HEK293T (cell line): ENCODE measurements at regions not wholly inside any gene's neighbourhood (a gene's known extent, or its start where the extent isn't known, plus 50 kb on each side); places are given as distances from the start of the nearest gene placed in this dataset.
A peak's percentile ranks its signal among the peaks of the same experiment; 100 is the strongest.

Experiments
- CTCF ChIA-PET: fragments of 350-600 bp; formaldehyde crosslinking; extraction: SDS; loops from one replicate; lab custom pipeline; 2021; ENCODE audit warnings: antibody characterized with exemption, inconsistent platforms; lab: Yijun Ruan, JAX
- POLR2A ChIA-PET: fragments of 350-600 bp; formaldehyde crosslinking; extraction: SDS; loops from one replicate; lab custom pipeline; 2020; ENCODE audit warnings: antibody characterized with exemption, inconsistent platforms; lab: Yijun Ruan, JAX
- DNase-seq: peaks from one replicate; pipeline ENCODE4 v3.0.0; 2012; ENCODE audit warnings: mixed read lengths; ENCODE audit errors: extremely low spot score
- ARNT ChIP-seq: fragments of 450-650 bp; IDR thresholded peaks from 2 replicates; pipeline ENCODE4 v1.6.1; 2017; ENCODE audit warnings: mild to moderate bottlenecking
- BHLHE40 ChIP-seq: fragments of 450-650 bp; IDR thresholded peaks from 2 replicates; pipeline ENCODE4 v1.6.1; 2016; ENCODE audit warnings: mild to moderate bottlenecking, moderate library complexity, borderline replicate concordance
- CTBP1 ChIP-seq: fragments of 450-650 bp; IDR thresholded peaks from 2 replicates; pipeline ENCODE4 v1.6.1; 2016; ENCODE audit warnings: borderline replicate concordance
- ELF4 ChIP-seq: fragments of 450-650 bp; IDR thresholded peaks from 2 replicates; pipeline ENCODE4 v1.6.1; 2017; ENCODE audit warnings: antibody characterized with exemption
- FOXA1 ChIP-seq: fragments of 450-650 bp; IDR thresholded peaks from 2 replicates; pipeline ENCODE4 v1.6.1; 2016; ENCODE audit warnings: mild to moderate bottlenecking
- FOXK2 ChIP-seq: fragments of 450-650 bp; IDR thresholded peaks from 2 replicates; pipeline ENCODE4 v1.6.1; 2016; ENCODE audit warnings: mild to moderate bottlenecking
- FOXM1 ChIP-seq: fragments of 450-650 bp; IDR thresholded peaks from 2 replicates; pipeline ENCODE4 v1.6.1; 2017; ENCODE audit warnings: mild to moderate bottlenecking, borderline replicate concordance
- HDGF ChIP-seq: fragments of 450-650 bp; IDR thresholded peaks from 2 replicates; pipeline ENCODE4 v1.6.1; 2017; ENCODE audit warnings: antibody characterized with exemption, borderline replicate concordance
- L3MBTL2 ChIP-seq: fragments of 450-650 bp; conservative IDR thresholded peaks from 2 replicates; pipeline ENCODE4 v1.6.1; 2016; ENCODE audit warnings: mild to moderate bottlenecking
- LEF1 ChIP-seq: fragments of 450-650 bp; IDR thresholded peaks from 2 replicates; pipeline ENCODE4 v1.6.1; 2017; ENCODE audit warnings: mild to moderate bottlenecking, borderline replicate concordance
- NFRKB ChIP-seq: fragments of 450-650 bp; IDR thresholded peaks from 2 replicates; pipeline ENCODE4 v1.6.1; 2016; ENCODE audit warnings: mild to moderate bottlenecking, moderate library complexity
- SP1 ChIP-seq: fragments of 450-650 bp; IDR thresholded peaks from 2 replicates; pipeline ENCODE4 v1.6.1; 2017
- SUZ12 ChIP-seq: fragments of 450-650 bp; IDR thresholded peaks from 2 replicates; pipeline ENCODE4 v1.6.1; 2016; ENCODE audit warnings: mild to moderate bottlenecking
- TARDBP ChIP-seq: fragments of 450-650 bp; IDR thresholded peaks from 2 replicates; pipeline ENCODE4 v1.6.1; 2016
- ZNF384 ChIP-seq: fragments of 450-650 bp; IDR thresholded peaks from 2 replicates; pipeline ENCODE4 v1.6.1; 2016
- TF ChIP-seq, protein P1 (sequence below): fragments of 450-650 bp; IDR thresholded peaks from 2 replicates; pipeline ENCODE4 v1.6.1; 2016

DNA sequence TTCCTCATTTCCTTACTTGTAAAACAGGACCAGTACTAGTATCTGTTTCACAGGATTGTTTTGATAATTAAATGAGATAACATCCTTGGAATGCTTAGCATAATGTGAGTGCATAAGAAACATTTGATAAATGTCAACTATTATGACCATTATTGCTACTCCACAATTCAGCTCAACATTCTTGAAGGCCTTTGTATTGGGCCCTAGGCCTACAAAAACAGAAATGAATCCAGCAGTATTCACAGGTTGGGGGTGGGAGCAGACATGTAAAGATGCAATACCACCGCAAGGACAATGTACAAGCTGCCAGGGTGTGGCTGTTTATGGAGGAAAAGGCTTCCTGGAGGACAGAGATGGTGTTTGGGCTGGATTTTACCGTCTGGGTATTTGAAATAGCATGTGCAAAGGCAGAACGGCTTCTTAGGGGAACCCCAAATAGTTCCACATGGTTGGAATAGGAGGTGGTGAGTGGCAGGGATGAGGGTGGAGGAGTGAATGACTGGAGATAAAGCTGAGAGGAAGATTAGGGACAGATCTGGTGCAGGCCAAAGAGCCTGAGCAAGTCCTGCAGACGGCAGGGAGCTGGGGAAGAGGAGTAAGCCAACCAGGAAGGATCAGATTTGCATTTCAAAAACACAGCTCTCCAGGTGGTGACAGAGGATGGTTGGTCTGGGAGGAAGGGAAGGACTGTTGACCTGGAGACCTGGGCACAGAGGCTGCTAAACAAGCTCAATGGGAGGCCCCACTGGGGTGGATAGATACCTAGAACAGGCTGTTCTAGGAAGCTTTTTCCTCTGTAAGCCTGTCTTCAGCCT lies 57.0 kb upstream of the EPB41L1 start:
- no peak for TF ChIP-seq L3MBTL2
- no peak for TF ChIP-seq ARNT
- no peak for TF ChIP-seq FOXM1
- TF ChIP-seq ZNF384 = no peak
- TF ChIP-seq TARDBP = no peak
- CTCF ChIA-PET = interaction anchor here (0.9 kb wide), 1 partner anchor 17 kb away, joined by 3 read pairs; no protein-coding TSS in a partner anchor
- DNase-seq = no peak
- POLR2A ChIA-PET = interaction anchor here (1.0 to 1.1 kb wide), 2 partner anchors 12 to 142 kb away, joined by 3 read pairs; no protein-coding TSS in a partner anchor

DNA sequence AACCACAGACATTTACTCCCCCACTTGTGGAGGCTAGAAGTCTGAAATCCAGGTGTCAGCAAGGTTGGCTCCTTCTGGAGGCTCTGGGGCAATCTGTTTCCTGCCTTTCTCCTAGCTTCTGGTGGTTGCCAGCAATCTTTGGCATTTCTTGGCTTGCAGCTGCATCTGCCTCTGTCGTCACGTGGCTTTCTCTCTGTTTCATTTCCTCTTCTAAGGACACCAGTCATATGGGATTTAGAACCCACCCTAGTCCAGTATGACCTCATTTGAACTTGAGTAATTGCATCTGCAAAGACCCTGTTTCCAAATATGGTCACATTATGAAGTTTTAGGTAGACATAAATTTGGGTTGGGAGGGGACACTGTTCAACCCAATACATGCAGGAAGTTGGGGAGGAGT lies 56.2 kb upstream of the EPB41L1 start:
- TF ChIP-seq HDGF = no peak
- no peak for TF ChIP-seq L3MBTL2
- TF ChIP-seq ARNT = no peak
- TF ChIP-seq SUZ12 = no peak
- no peak for TF ChIP-seq TARDBP
- no peak for TF ChIP-seq CTBP1
- no peak for TF ChIP-seq ZNF384
- no peak for TF ChIP-seq LEF1
- TF ChIP-seq FOXK2 = no peak
- no peak for TF ChIP-seq SP1
- TF ChIP-seq FOXM1 = no peak
- no peak for TF ChIP-seq BHLHE40
- TF ChIP-seq FOXA1 = no peak
- TF ChIP-seq NFRKB = no peak
- no peak for DNase-seq
- POLR2A ChIA-PET = interaction anchor here (1.0 to 1.1 kb wide), 2 partner anchors 11 to 143 kb away, joined by 3 read pairs; no protein-coding TSS in a partner anchor
- CTCF ChIA-PET = no interaction called here

DNA sequence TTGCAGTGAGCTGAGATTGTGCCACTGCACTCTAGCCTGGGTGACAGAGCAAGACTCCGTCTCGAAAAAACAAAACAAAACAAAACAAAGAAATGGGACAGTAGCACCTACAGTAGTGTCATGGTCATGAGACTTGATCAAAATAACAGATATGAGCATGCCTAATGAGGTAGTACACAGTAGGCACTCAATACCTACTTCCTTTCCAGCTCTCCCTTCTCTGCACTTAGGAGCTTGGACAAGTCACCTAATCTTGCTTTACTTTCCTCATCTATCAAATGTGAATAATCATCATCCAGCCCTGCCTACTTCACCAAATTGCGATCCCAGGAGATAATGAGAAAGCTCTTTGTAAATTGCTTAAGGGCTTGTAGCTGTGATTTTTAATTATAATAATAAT lies 55.4 kb upstream of the EPB41L1 start:
- CTCF ChIA-PET = no interaction called here
- no peak for DNase-seq
- no peak for TF ChIP-seq SP1
- TF ChIP-seq ARNT = no peak
- TF ChIP-seq FOXA1 = no peak
- TF ChIP-seq BHLHE40 = no peak
- no peak for TF ChIP-seq HDGF
- TF ChIP-seq L3MBTL2 = no peak
- no peak for TF ChIP-seq LEF1
- no peak for TF ChIP-seq ZNF384
- TF ChIP-seq NFRKB = no peak
- TF ChIP-seq TARDBP = no peak
- POLR2A ChIA-PET = no interaction called here

- no peak for DNase-seq
- TF ChIP-seq ELF4 = no peak
- TF ChIP-seq FOXM1 = no peak
- TF ChIP-seq, protein P1, sequence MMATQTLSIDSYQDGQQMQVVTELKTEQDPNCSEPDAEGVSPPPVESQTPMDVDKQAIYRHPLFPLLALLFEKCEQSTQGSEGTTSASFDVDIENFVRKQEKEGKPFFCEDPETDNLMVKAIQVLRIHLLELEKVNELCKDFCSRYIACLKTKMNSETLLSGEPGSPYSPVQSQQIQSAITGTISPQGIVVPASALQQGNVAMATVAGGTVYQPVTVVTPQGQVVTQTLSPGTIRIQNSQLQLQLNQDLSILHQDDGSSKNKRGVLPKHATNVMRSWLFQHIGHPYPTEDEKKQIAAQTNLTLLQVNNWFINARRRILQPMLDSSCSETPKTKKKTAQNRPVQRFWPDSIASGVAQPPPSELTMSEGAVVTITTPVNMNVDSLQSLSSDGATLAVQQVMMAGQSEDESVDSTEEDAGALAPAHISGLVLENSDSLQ = peak; percentile 17; the same call in 1 of the 2 replicates
- no peak for TF ChIP-seq L3MBTL2
- ChIA-PET CTCF (no interaction called here), POLR2A (no interaction called here)
These were observed 53.3 kb upstream of the EPB41L1 start for GRCh38 chr20:36101192-36101591.

GRCh38 chr20:36102306-36102705 lies 52.2 kb upstream of the EPB41L1 start:
- ChIA-PET CTCF (no interaction called here), POLR2A (no interaction called here)
- no peak for DNase-seq
- TF ChIP-seq ARNT (no peak), TARDBP (no peak), SUZ12 (no peak), LEF1 (no peak), ZNF384 (no peak), HDGF (no peak), FOXK2 (no peak), FOXM1 (no peak), NFRKB (no peak), BHLHE40 (no peak), ELF4 (no peak), SP1 (no peak), L3MBTL2 (no peak), FOXA1 (no peak), CTBP1 (no peak)
- TF ChIP-seq, protein P1 = no peak

- ChIA-PET POLR2A (no interaction called here), CTCF (interaction anchor here (1.1 kb wide), 1 partner anchor 8 kb away, joined by 4 read pairs; no protein-coding TSS in a partner anchor)
- no peak for DNase-seq
- TF ChIP-seq CTBP1 = no peak
- no peak for TF ChIP-seq ARNT
- TF ChIP-seq FOXM1 = no peak
- TF ChIP-seq L3MBTL2 = no peak
- TF ChIP-seq FOXA1 = no peak
- TF ChIP-seq TARDBP = no peak
- no peak for TF ChIP-seq NFRKB
- no peak for TF ChIP-seq FOXK2
- no peak for TF ChIP-seq HDGF
- no peak for TF ChIP-seq ZNF384
- no peak for TF ChIP-seq SP1
- TF ChIP-seq SUZ12 = no peak
- TF ChIP-seq BHLHE40 = no peak
- no peak for TF ChIP-seq ELF4
- TF ChIP-seq, protein P1 = no peak
- TF ChIP-seq LEF1 = no peak
These were observed 51.5 kb upstream of the EPB41L1 start for GRCh38 chr20:36102809-36103596.
